Fibroblast of lung (primary cell): ENCODE measurements at regions not wholly inside any gene's neighbourhood (a gene's known extent, or its start where the extent isn't known, plus 50 kb on each side); places are given as distances from the start of the nearest gene placed in this dataset.

Experiments
- DNase-seq, 2 donors: peaks; one replicate each; pipeline versions ENCODE4 v3.0.0 to v3.0.0-alpha.2; 2010; ENCODE audit warnings: low read depth in 2 of 2
- H2AFZ ChIP-seq: 2 replicates; pipeline ENCODE4 v1.5.1; 2012; ENCODE audit warnings: low read length, control low read depth, inconsistent platforms
- H3K27ac ChIP-seq: 2 replicates; pipeline ENCODE4 v1.5.1; 2011; ENCODE audit warnings: low read length, control low read depth; ENCODE audit not compliant: insufficient read depth
- H3K27me3 ChIP-seq: 2 replicates; pipeline ENCODE4 v1.5.1; 2011; ENCODE audit warnings: mild to moderate bottlenecking, low read length; ENCODE audit not compliant: control insufficient read depth, insufficient read depth
- H3K36me3 ChIP-seq: 2 replicates; pipeline ENCODE4 v1.5.1; 2011; ENCODE audit warnings: low read length; ENCODE audit not compliant: control insufficient read depth, insufficient read depth
- H3K4me1 ChIP-seq: 2 replicates; pipeline ENCODE4 v1.5.1; 2011; ENCODE audit warnings: low read length; ENCODE audit not compliant: control insufficient read depth, insufficient read depth; ENCODE audit errors: extremely low read depth
- H3K4me2 ChIP-seq: 2 replicates; pipeline ENCODE4 v1.5.1; 2011; ENCODE audit warnings: low read length, control low read depth; ENCODE audit not compliant: insufficient read depth; ENCODE audit errors: extremely low read depth
- H3K4me3 ChIP-seq, 4 experiments: fragments of 200-600 bp in 1 of 4; sonication (generic) in 1 of 4; replicated peaks in 1 of 4; 2 replicates each; pipeline ENCODE4 v1.5.1; 2011 to 2016; ENCODE audit warnings: low read length in 4 of 4, low read depth in 3 of 4, mild to moderate bottlenecking in 3 of 4, control low read depth in 2 of 4, inconsistent platforms in 1 of 4, mixed read lengths in 1 of 4; ENCODE audit not compliant: insufficient read depth in 1 of 4; ENCODE audit errors: control extremely low read depth in 1 of 4
- H3K79me2 ChIP-seq: 2 replicates; pipeline ENCODE4 v1.5.1; 2012; ENCODE audit warnings: mild to moderate bottlenecking, low read length, inconsistent platforms; ENCODE audit not compliant: control insufficient read depth, insufficient read depth
- H3K9ac ChIP-seq: 2 replicates; pipeline ENCODE4 v1.5.1; 2011; ENCODE audit warnings: mild to moderate bottlenecking, low read length, control low read depth; ENCODE audit not compliant: insufficient read depth
- H3K9me3 ChIP-seq: 2 replicates; pipeline ENCODE4 v1.5.1; 2012; ENCODE audit warnings: low read depth, low read length; ENCODE audit not compliant: control insufficient read depth, insufficient read depth
- H4K20me1 ChIP-seq: 2 replicates; pipeline ENCODE4 v1.5.1; 2011; ENCODE audit warnings: low read length; ENCODE audit not compliant: control insufficient read depth, insufficient read depth; ENCODE audit errors: extremely low read depth
- CTCF ChIP-seq, 2 donors: IDR thresholded peaks in 1 of 2; conservative IDR thresholded peaks in 1 of 2; 1 replicate in 1 of 2; 2 replicates in 1 of 2; pipeline ENCODE4 v1.5.1; 2011 to 2012; ENCODE audit warnings: low read length in 2 of 2, control low read depth in 1 of 2, inconsistent platforms in 1 of 2, low read depth in 1 of 2, mild to moderate bottlenecking in 1 of 2
- EZH2 ChIP-seq: IDR thresholded peaks from 2 replicates; pipeline ENCODE4 v1.5.1; 2012; ENCODE audit warnings: low read length, control low read depth, mild to moderate bottlenecking; ENCODE audit errors: missing control alignments

- H3K27me3 ChIP-seq = no peaks in the 10 kb centered on the region
- no peak for TF ChIP-seq CTCF (conservative IDR thresholded peaks at IDR 0.05 in 1 of 2, IDR thresholded peaks at IDR 0.05 in 1 of 2; ENCODE audit: low read depth in 1 of 2, low read length in 2 of 2)
- no peak for TF ChIP-seq EZH2
- no peaks in the 10 kb centered on the region for H3K36me3 ChIP-seq
- DNase-seq = no peak
- no peak overlapping the region for H3K27ac ChIP-seq
- no peak overlapping the region for H2AFZ ChIP-seq
- H3K4me1 ChIP-seq = no peaks in the 10 kb centered on the region
- no peaks in the 10 kb centered on the region for H4K20me1 ChIP-seq
- no peak overlapping the region for H3K4me3 ChIP-seq
- H3K4me2 ChIP-seq = no peak overlapping the region
- H3K9me3 ChIP-seq = no peaks in the 10 kb centered on the region
- no peak overlapping the region for H3K9ac ChIP-seq
- H3K79me2 ChIP-seq = no peaks in the 10 kb centered on the region
Measured at GRCh38 chr14:60355768-60356167, 106.7 kb downstream of the PPM1A start.

- Histone ChIP-seq H2AFZ (no peak overlapping the region), H3K27me3 (no peaks in the 10 kb centered on the region), H3K4me2 (no peak overlapping the region), H3K36me3 (no peaks in the 10 kb centered on the region), H3K9me3 (no peaks in the 10 kb centered on the region), H3K9ac (no peak overlapping the region), H3K27ac (no peak overlapping the region), H3K79me2 (no peaks in the 10 kb centered on the region), H4K20me1 (no peaks in the 10 kb centered on the region), H3K4me3 (no peak overlapping the region), H3K4me1 (no peaks in the 10 kb centered on the region)
- DNase-seq = no peak
- no peak for TF ChIP-seq EZH2
- TF ChIP-seq CTCF (conservative IDR thresholded peaks at IDR 0.05 in 1 of 2, IDR thresholded peaks at IDR 0.05 in 1 of 2; ENCODE audit: low read depth in 1 of 2, low read length in 2 of 2) = no peak
Measured at GRCh38 chr14:60356386-60356785, 107.4 kb downstream of the PPM1A start.

GRCh38 chr14:60356906-60357550 is 108.0 kb downstream of the PPM1A start:
- no peak overlapping the region for H3K4me3 ChIP-seq
- H3K79me2 ChIP-seq = no peaks in the 10 kb centered on the region
- no peak overlapping the region for H2AFZ ChIP-seq
- H3K9me3 ChIP-seq = no peaks in the 10 kb centered on the region
- H3K9ac ChIP-seq = no peak overlapping the region
- no peak overlapping the region for H3K27ac ChIP-seq
- H3K27me3 ChIP-seq = no peaks in the 10 kb centered on the region
- no peaks in the 10 kb centered on the region for H3K4me1 ChIP-seq
- H4K20me1 ChIP-seq = no peaks in the 10 kb centered on the region
- H3K36me3 ChIP-seq = no peaks in the 10 kb centered on the region
- no peak overlapping the region for H3K4me2 ChIP-seq
- TF ChIP-seq CTCF (conservative IDR thresholded peaks at IDR 0.05 in 1 of 2, IDR thresholded peaks at IDR 0.05 in 1 of 2; ENCODE audit: low read depth in 1 of 2, low read length in 2 of 2) (no peak), EZH2 (no peak)
- no peak for DNase-seq
